Naive thymus-derived CD4-positive, alpha-beta T cell (primary cell): ENCODE measurements at regions not wholly inside any gene's neighbourhood (a gene's known extent, or its start where the extent isn't known, plus 50 kb on each side); places are given as distances from the start of the nearest gene placed in this dataset.
"Not testable (repeated sequence)": the region's sequence is repeated elsewhere in the genome, so short reads cannot be mapped to it uniquely, and the experiment has no call there.

Experiments
- ATAC-seq: fragments of 150-1000 bp; cut with Tn5 transposase; 2 replicates; pipeline ENCODE4 v1.10.0; 2021; ENCODE audit warnings: mild to moderate bottlenecking, moderate library complexity
- CTCF ChIA-PET: fragments of 350-600 bp; sonication (Branson Sonifier 250); formaldehyde crosslinking; loops from one replicate; lab custom pipeline; 2021; ENCODE audit warnings: antibody characterized with exemption; lab: Charles Lee
- POLR2A ChIA-PET: fragments of 350-600 bp; sonication (Branson Sonifier 250); formaldehyde crosslinking; loops from one replicate; lab custom pipeline; 2021; ENCODE audit warnings: antibody characterized with exemption, inconsistent platforms; lab: Charles Lee
- DNase-seq, 9 donors: peaks; one replicate each; pipeline versions ENCODE4 v3.0.0 to v3.0.0-alpha.2; 2020 to 2022; ENCODE audit warnings: mixed read lengths in 1 of 9
- H3K27ac ChIP-seq: one replicate; pipeline ENCODE4 v1.7.0; 2013; ENCODE audit warnings: mild to moderate bottlenecking, low read depth, low read length, moderate library complexity
- H3K27me3 ChIP-seq, 2 donors: one replicate each; pipeline ENCODE4 v1.7.0; 2013; ENCODE audit warnings: low read length in 2 of 2, mild to moderate bottlenecking in 2 of 2, moderate library complexity in 2 of 2; ENCODE audit not compliant: control insufficient read depth in 2 of 2, insufficient read depth in 2 of 2
- H3K36me3 ChIP-seq, 3 experiments: 1 replicate in 2 of 3; 2 replicates in 1 of 3; pipeline ENCODE4 v1.7.0; 2013; ENCODE audit warnings: low read length in 3 of 3, mild to moderate bottlenecking in 3 of 3, moderate library complexity in 1 of 3; ENCODE audit not compliant: insufficient read depth in 3 of 3, control insufficient read depth in 2 of 3
- H3K4me1 ChIP-seq, 2 donors: one replicate each; pipeline ENCODE4 v1.7.0; 2013; ENCODE audit warnings: low read length in 2 of 2, mild to moderate bottlenecking in 2 of 2, moderate library complexity in 1 of 2; ENCODE audit not compliant: control insufficient read depth in 2 of 2, insufficient read depth in 2 of 2
- H3K4me3 ChIP-seq: 2 replicates; pipeline ENCODE4 v1.7.0; 2013; ENCODE audit warnings: mild to moderate bottlenecking, low read length
- H3K9me3 ChIP-seq, 3 experiments: 1 replicate in 2 of 3; 2 replicates in 1 of 3; pipeline ENCODE4 v1.7.0; 2013; ENCODE audit warnings: low read length in 3 of 3; ENCODE audit not compliant: control insufficient read depth in 2 of 3
- H3K27ac Mint-ChIP-seq, 9 donors: one replicate each; pipeline ENCODE4 v1.8.0; 2020 to 2022; ENCODE audit warnings: mixed read lengths in 9 of 9, mild to moderate bottlenecking in 8 of 9, moderate library complexity in 5 of 9, inconsistent platforms in 2 of 9
- H3K27me3 Mint-ChIP-seq, 5 donors: one replicate each; pipeline ENCODE4 v1.8.0; 2021 to 2022; ENCODE audit warnings: mixed read lengths in 5 of 5, mild to moderate bottlenecking in 1 of 5
- H3K36me3 Mint-ChIP-seq, 5 donors: one replicate each; pipeline ENCODE4 v1.8.0; 2020 to 2022; ENCODE audit warnings: mixed read lengths in 5 of 5, mild to moderate bottlenecking in 3 of 5, inconsistent platforms in 1 of 5
- H3K4me1 Mint-ChIP-seq, 7 donors: one replicate each; pipeline ENCODE4 v1.8.0; 2020 to 2022; ENCODE audit warnings: mixed read lengths in 7 of 7, mild to moderate bottlenecking in 3 of 7, inconsistent platforms in 1 of 7
- H3K4me3 Mint-ChIP-seq, 10 donors: one replicate each; pipeline ENCODE4 v1.8.0; 2020 to 2022; ENCODE audit warnings: mild to moderate bottlenecking in 10 of 10, mixed read lengths in 10 of 10, moderate library complexity in 6 of 10, inconsistent platforms in 2 of 10
- H3K9me3 Mint-ChIP-seq, 11 donors: one replicate each; pipeline ENCODE4 v1.8.0; 2020 to 2022; ENCODE audit warnings: mixed read lengths in 11 of 11, mild to moderate bottlenecking in 4 of 11, inconsistent platforms in 1 of 11, moderate library complexity in 1 of 11
- intact Hi-C, 2 donors: fragments of 100-400 bp; cut with micrococcal nuclease; formaldehyde crosslinking; loops; one replicate each; pipeline ENCODE4 v1.15.1; 2023

GRCh38 chr20:48033005-48033404 lies 247.7 kb upstream of the SULF2 start:
- H3K4me1 Mint-ChIP-seq, H3K9me3 ChIP-seq, H3K27ac Mint-ChIP-seq, CTCF ChIA-PET, POLR2A ChIA-PET, H3K9me3 Mint-ChIP-seq, DNase-seq, H3K36me3 Mint-ChIP-seq, H3K4me3 ChIP-seq, H3K4me1 ChIP-seq, ATAC-seq, H3K27me3 ChIP-seq, intact Hi-C loops, H3K4me3 Mint-ChIP-seq, H3K27ac ChIP-seq, H3K36me3 ChIP-seq: not testable (repeated sequence)
- peaks cover 5 to 28% (median 21%) of the 10 kb centered on the region in 5 donors for H3K27me3 Mint-ChIP-seq

DNA sequence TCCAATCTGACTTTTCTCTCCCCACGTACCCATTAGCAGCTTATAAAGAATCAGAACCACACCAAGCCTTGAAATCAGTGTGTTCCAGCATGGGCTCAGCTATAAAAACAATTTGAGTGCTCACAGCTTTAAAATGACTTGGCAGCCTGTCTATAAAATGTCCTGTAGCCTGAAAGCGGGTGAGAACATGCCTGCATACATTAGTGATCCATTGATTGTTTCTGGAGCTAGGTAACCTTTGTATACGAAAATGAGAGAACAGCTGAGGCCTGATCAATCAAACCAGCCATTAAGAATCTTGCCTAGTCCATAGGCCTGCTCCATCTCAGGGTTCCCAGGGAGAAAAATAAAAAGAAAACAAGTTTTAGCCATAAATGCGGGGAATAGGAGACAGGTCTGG lies 245.8 kb upstream of the SULF2 start:
- Mint-ChIP-seq H3K4me3 (no peak overlapping the region), H3K9me3 (peaks cover 0 to 2% (median 0%) of the 10 kb centered on the region in 11 donors)
- POLR2A ChIA-PET, result no interaction called here

GRCh38 chr20:48026981-48027592 lies 241.8 kb upstream of the SULF2 start:
- DNase-seq (no peak), ATAC-seq (no peak)
- intact Hi-C loops, result no loop called here
- H3K36me3 Mint-ChIP-seq, result peaks cover 0 to 4% (median 0%) of the 10 kb centered on the region in 5 donors
- Histone ChIP-seq H3K9me3 (no peaks in the 10 kb centered on the region), H3K4me3 (no peak overlapping the region), H3K27ac (no peak overlapping the region), H3K36me3 (no peaks in the 10 kb centered on the region), H3K4me1 (no peaks in the 10 kb centered on the region), H3K27me3 (no peaks in the 10 kb centered on the region)
- CTCF ChIA-PET, result no interaction called here
- H3K27me3 Mint-ChIP-seq, result peaks cover 6 to 30% (median 18%) of the 10 kb centered on the region in 5 donors
- POLR2A ChIA-PET, result no interaction called here
- no peaks in the 10 kb centered on the region for H3K4me1 Mint-ChIP-seq
- peak overlapping the region in 2 of 10 donors; percentile 3 to 17 for H3K4me3 Mint-ChIP-seq
- peaks cover 0 to 10% (median 1%) of the 10 kb centered on the region in 11 donors for H3K9me3 Mint-ChIP-seq
- peak overlapping the region in 1 of 9 donors; percentile 28 for H3K27ac Mint-ChIP-seq

More for the DNA sequence above, 245.8 kb upstream of the SULF2 start:
- H3K27me3 ChIP-seq, result no peaks in the 10 kb centered on the region
- Mint-ChIP-seq H3K27me3 (peaks cover 5 to 33% (median 26%) of the 10 kb centered on the region in 5 donors), H3K36me3 (no peaks in the 10 kb centered on the region), H3K27ac (no peak overlapping the region), H3K4me1 (no peaks in the 10 kb centered on the region)
- no peaks in the 10 kb centered on the region for H3K9me3 ChIP-seq
- DNase-seq (no peak), ATAC-seq (no peak)
- no peak overlapping the region for H3K4me3 ChIP-seq
- H3K4me1 ChIP-seq, result no peaks in the 10 kb centered on the region
- no peak overlapping the region for H3K27ac ChIP-seq
- H3K36me3 ChIP-seq, result no peaks in the 10 kb centered on the region
- intact Hi-C loops, result no loop called here
- CTCF ChIA-PET, result interaction anchor here (1.0 kb wide), 1 partner anchor 10 kb away, joined by 4 read pairs; no protein-coding TSS in a partner anchor

DNA sequence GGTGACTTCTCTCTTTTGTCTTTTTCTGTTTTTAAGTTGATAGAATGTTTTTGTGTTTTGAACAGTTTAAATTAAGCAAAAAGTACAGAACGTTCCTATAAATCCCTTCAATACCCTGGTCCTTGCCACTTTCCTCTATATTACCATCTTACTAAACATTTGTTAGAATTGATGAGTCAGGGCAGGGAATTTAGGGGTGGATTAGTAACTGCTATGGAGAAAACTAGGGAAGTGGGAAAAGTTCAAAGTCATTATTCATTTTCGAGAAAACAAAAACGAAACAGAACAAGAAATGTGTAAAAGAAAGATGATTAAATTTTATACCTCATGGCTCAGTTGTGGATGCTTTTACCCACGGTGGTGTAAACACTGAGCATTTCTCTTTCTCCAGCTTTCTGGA lies 240.4 kb upstream of the SULF2 start:
- Histone ChIP-seq H3K27ac (no peak overlapping the region), H3K36me3 (no peaks in the 10 kb centered on the region), H3K27me3 (no peaks in the 10 kb centered on the region), H3K4me1 (no peaks in the 10 kb centered on the region), H3K4me3 (no peak overlapping the region), H3K9me3 (no peaks in the 10 kb centered on the region)
- H3K27me3 Mint-ChIP-seq, result peaks cover 8 to 36% (median 20%) of the 10 kb centered on the region in 5 donors
- ATAC-seq (no peak), DNase-seq (no peak)
- H3K36me3 Mint-ChIP-seq, result peaks cover 0 to 4% (median 0%) of the 10 kb centered on the region in 5 donors
- CTCF ChIA-PET, result no interaction called here
- no peak overlapping the region for H3K27ac Mint-ChIP-seq
- H3K9me3 Mint-ChIP-seq, result peaks cover 0 to 10% (median 2%) of the 10 kb centered on the region in 11 donors
- POLR2A ChIA-PET, result no interaction called here
- intact Hi-C loops, result no loop called here
- H3K4me3 Mint-ChIP-seq, result no peak overlapping the region
- no peaks in the 10 kb centered on the region for H3K4me1 Mint-ChIP-seq

- Histone ChIP-seq H3K27ac (no peak overlapping the region), H3K4me3 (no peak overlapping the region), H3K4me1 (no peaks in the 10 kb centered on the region), H3K36me3 (no peaks in the 10 kb centered on the region), H3K9me3 (no peaks in the 10 kb centered on the region), H3K27me3 (no peaks in the 10 kb centered on the region)
- no peaks in the 10 kb centered on the region for H3K4me1 Mint-ChIP-seq
- peaks cover 8 to 41% (median 20%) of the 10 kb centered on the region in 5 donors for H3K27me3 Mint-ChIP-seq
- POLR2A ChIA-PET, result no interaction called here
- intact Hi-C loops, result no loop called here
- ATAC-seq, result no peak
- DNase-seq, result no peak
- CTCF ChIA-PET, result no interaction called here
- H3K4me3 Mint-ChIP-seq, result no peak overlapping the region
- H3K9me3 Mint-ChIP-seq, result peaks cover 0 to 10% (median 2%) of the 10 kb centered on the region in 11 donors
- no peak overlapping the region for H3K27ac Mint-ChIP-seq
- peaks cover 0 to 4% (median 0%) of the 10 kb centered on the region in 5 donors for H3K36me3 Mint-ChIP-seq
Observed at GRCh38 chr20:48025051-48025515, 239.8 kb upstream of the SULF2 start.

DNA sequence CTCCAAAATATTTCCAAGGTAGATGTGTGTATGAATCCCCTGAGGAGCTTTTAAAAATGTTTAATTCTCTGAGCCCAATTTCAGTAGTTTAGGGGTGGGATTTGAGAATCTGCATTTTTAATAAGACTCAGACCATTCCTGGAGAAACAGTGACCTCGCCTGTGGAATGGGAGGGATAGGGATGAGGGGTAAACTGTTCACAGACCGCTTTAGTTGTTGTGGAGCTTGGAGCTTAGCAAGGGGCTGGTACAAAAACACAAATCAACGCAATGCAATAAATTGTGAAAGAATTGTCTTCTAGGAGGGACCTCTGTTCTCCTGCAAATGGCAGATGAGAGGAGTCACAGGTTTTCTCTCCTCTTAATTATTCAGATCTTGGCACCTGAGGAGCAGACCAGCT lies 239.3 kb upstream of the SULF2 start:
- Histone ChIP-seq H3K27ac (no peak overlapping the region), H3K9me3 (no peaks in the 10 kb centered on the region), H3K36me3 (no peaks in the 10 kb centered on the region), H3K4me3 (no peak overlapping the region), H3K27me3 (no peaks in the 10 kb centered on the region), H3K4me1 (no peaks in the 10 kb centered on the region)
- ChIA-PET CTCF (no interaction called here), POLR2A (no interaction called here)
- Mint-ChIP-seq H3K4me3 (no peak overlapping the region), H3K4me1 (no peaks in the 10 kb centered on the region), H3K9me3 (peaks cover 0 to 10% (median 3%) of the 10 kb centered on the region in 11 donors), H3K36me3 (peaks cover 0 to 4% (median 0%) of the 10 kb centered on the region in 5 donors), H3K27ac (no peak overlapping the region), H3K27me3 (peaks cover 8 to 46% (median 20%) of the 10 kb centered on the region in 5 donors)
- no peak for DNase-seq
- ATAC-seq, result no peak
- intact Hi-C loops, result no loop called here

DNA sequence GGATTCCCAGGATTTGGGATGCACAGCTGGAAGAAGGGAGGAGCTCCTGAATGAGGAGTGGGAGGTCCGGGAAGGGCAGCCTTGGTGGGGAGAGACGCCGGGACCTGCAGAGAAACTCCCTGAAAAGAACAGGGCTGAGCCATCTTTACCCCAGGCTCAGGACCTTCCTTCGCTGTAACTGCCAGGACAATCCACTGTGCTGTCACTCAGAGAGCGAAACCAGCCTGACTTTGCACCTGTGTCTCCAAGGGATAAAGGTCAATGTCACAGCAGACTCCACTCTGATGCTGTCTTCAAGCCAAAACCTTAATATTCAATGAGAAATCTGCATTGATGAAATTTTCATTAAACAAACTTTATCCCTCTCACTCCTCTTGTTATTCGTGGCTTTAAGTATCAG lies 235.4 kb upstream of the SULF2 start:
- H3K27me3 Mint-ChIP-seq, result peaks cover 8 to 67% (median 25%) of the 10 kb centered on the region in 5 donors
- ATAC-seq, H3K4me1 Mint-ChIP-seq, H3K27me3 ChIP-seq, CTCF ChIA-PET, H3K4me1 ChIP-seq, H3K4me3 Mint-ChIP-seq, H3K4me3 ChIP-seq, H3K27ac Mint-ChIP-seq, intact Hi-C loops, H3K27ac ChIP-seq, H3K36me3 ChIP-seq, POLR2A ChIA-PET, H3K9me3 ChIP-seq, DNase-seq: not testable (repeated sequence)
- peaks cover 0 to 19% (median 4%) of the 10 kb centered on the region in 11 donors for H3K9me3 Mint-ChIP-seq
- H3K36me3 Mint-ChIP-seq, result peaks cover 0 to 11% (median 0%) of the 10 kb centered on the region in 5 donors
